IMR-90 (cell line): ENCODE measurements at regions not wholly inside any gene's neighbourhood (a gene's known extent, or its start where the extent isn't known, plus 50 kb on each side); places are given as distances from the start of the nearest gene placed in this dataset.
"Not testable (repeated sequence)": the region's sequence is repeated elsewhere in the genome, so short reads cannot be mapped to it uniquely, and the experiment has no call there.

Experiments
- ATAC-seq: fragments of 200-7000 bp; cut with Tn5 transposase; 2 replicates; pipeline ENCODE4 v1.9.1; 2020; ENCODE audit warnings: low read depth, mild to moderate bottlenecking, moderate library complexity
- BruUV-seq: library from RNA; stranded (reverse); fragments of 400-500 nt; replicated peaks from 2 replicates; lab custom pipeline; 2021; lab: Mats Ljungman, UMichigan
- CTCF ChIA-PET: fragments of 300-600 bp; formaldehyde crosslinking; extraction: SDS; loops from one replicate; lab custom pipeline; 2021; ENCODE audit warnings: antibody characterized with exemption; lab: Yijun Ruan, JAX
- POLR2A ChIA-PET: fragments of 300-600 bp; sonication (Branson Sonifier 250); formaldehyde crosslinking; loops from one replicate; lab custom pipeline; 2022; ENCODE audit warnings: antibody characterized with exemption; ENCODE audit not compliant: unreplicated experiment; lab: Charles Lee
- DNase-seq: peaks from one replicate; pipeline ENCODE4 v3.0.0; 2013
- H2AFZ ChIP-seq: replicated peaks from 2 replicates; pipeline ENCODE3; 2013; ENCODE audit warnings: low read length, mild to moderate bottlenecking; ENCODE audit not compliant: poor library complexity
- H2AK5ac ChIP-seq: 2 replicates; pipeline ENCODE4 v1.6.1; 2013; ENCODE audit warnings: low read depth, low read length, inconsistent platforms
- H2AK9ac ChIP-seq: replicated peaks from 2 replicates; pipeline ENCODE3; 2013; ENCODE audit warnings: mild to moderate bottlenecking, low read depth, low read length, moderate library complexity; ENCODE audit not compliant: poor library complexity
- H2BK120ac ChIP-seq: 2 replicates; pipeline ENCODE4 v1.6.1; 2013; ENCODE audit warnings: low read depth, low read length, inconsistent platforms
- H2BK15ac ChIP-seq: 3 replicates; pipeline ENCODE4 v1.6.1; 2013; ENCODE audit warnings: low read depth, low read length, inconsistent platforms
- H2BK20ac ChIP-seq: 2 replicates; pipeline ENCODE4 v1.6.1; 2013; ENCODE audit warnings: low read depth, mild to moderate bottlenecking, inconsistent platforms, low read length, moderate library complexity
- H2BK5ac ChIP-seq: 2 replicates; pipeline ENCODE4 v1.6.1; 2013; ENCODE audit warnings: mild to moderate bottlenecking, low read depth, low read length, inconsistent platforms; ENCODE audit not compliant: poor library complexity, severe bottlenecking
- H3K14ac ChIP-seq: replicated peaks from 2 replicates; pipeline ENCODE4 v1.6.1; 2013; ENCODE audit warnings: low read depth, low read length, inconsistent platforms
- H3K18ac ChIP-seq: 2 replicates; pipeline ENCODE4 v1.6.1; 2013; ENCODE audit warnings: low read depth, low read length, control low read depth
- H3K23ac ChIP-seq: 2 replicates; pipeline ENCODE4 v1.6.1; 2013; ENCODE audit warnings: low read depth, low read length, inconsistent platforms
- H3K27ac ChIP-seq: 2 replicates; pipeline ENCODE4 v1.5.1; 2013; ENCODE audit warnings: mild to moderate bottlenecking, control low read depth, low read length; ENCODE audit not compliant: insufficient read depth
- H3K27me3 ChIP-seq: 2 replicates; pipeline ENCODE4 v1.6.1; 2013; ENCODE audit warnings: low read length; ENCODE audit not compliant: control insufficient read depth, insufficient read depth
- H3K36me3 ChIP-seq: 2 replicates; pipeline ENCODE4 v1.6.1; 2013; ENCODE audit warnings: low read length, mixed read lengths; ENCODE audit not compliant: control insufficient read depth, insufficient read depth
- H3K4ac ChIP-seq: 2 replicates; pipeline ENCODE4 v1.6.1; 2013; ENCODE audit warnings: low read depth, low read length, inconsistent platforms
- H3K4me1 ChIP-seq: 2 replicates; pipeline ENCODE4 v1.6.1; 2013; ENCODE audit warnings: low read length, mixed read lengths; ENCODE audit not compliant: control insufficient read depth, insufficient read depth
- H3K4me2 ChIP-seq: 2 replicates; pipeline ENCODE4 v1.6.1; 2013; ENCODE audit warnings: low read depth, mild to moderate bottlenecking, control low read depth, low read length, moderate library complexity
- H3K4me3 ChIP-seq: 2 replicates; pipeline ENCODE4 v1.5.1; 2013; ENCODE audit warnings: low read depth, mild to moderate bottlenecking, control low read depth, low read length, moderate library complexity; ENCODE audit not compliant: insufficient read depth
- H3K56ac ChIP-seq: 2 replicates; pipeline ENCODE4 v1.6.1; 2013; ENCODE audit warnings: low read length, inconsistent platforms; ENCODE audit not compliant: insufficient read depth; ENCODE audit errors: extremely low read depth
- H3K79me1 ChIP-seq, 2 experiments: 2 replicates each; pipeline ENCODE4 v1.6.1; 2013; ENCODE audit warnings: low read length in 2 of 2, inconsistent platforms in 1 of 2, low read depth in 1 of 2
- H3K9ac ChIP-seq: 2 replicates; pipeline ENCODE4 v1.6.1; 2013; ENCODE audit warnings: low read depth, low read length, control low read depth
- H3K9me1 ChIP-seq: 2 replicates; pipeline ENCODE4 v1.6.1; 2013; ENCODE audit warnings: low read length, inconsistent platforms; ENCODE audit not compliant: insufficient read depth
- H3K9me3 ChIP-seq: 2 replicates; pipeline ENCODE4 v1.6.1; 2013; ENCODE audit warnings: low read length; ENCODE audit not compliant: control insufficient read depth, insufficient read depth
- H4K20me1 ChIP-seq: 2 replicates; pipeline ENCODE4 v1.6.1; 2013; ENCODE audit warnings: low read length, inconsistent platforms; ENCODE audit not compliant: insufficient read depth
- H4K5ac ChIP-seq: 2 replicates; pipeline ENCODE4 v1.6.1; 2013; ENCODE audit warnings: mild to moderate bottlenecking, low read depth, low read length, control low read depth
- H4K8ac ChIP-seq, 2 experiments: 2 replicates each; pipeline ENCODE4 v1.6.1; 2013; ENCODE audit warnings: low read depth in 2 of 2, low read length in 2 of 2, control low read depth in 1 of 2, inconsistent platforms in 1 of 2
- H4K91ac ChIP-seq: 2 replicates; pipeline ENCODE4 v1.6.1; 2013; ENCODE audit warnings: low read depth, low read length, inconsistent platforms; ENCODE audit not compliant: insufficient read depth
- MAFK ChIP-seq: IDR thresholded peaks from 2 replicates; pipeline ENCODE4 v1.6.1; 2012; ENCODE audit warnings: low read depth, low read length, improper control_type of control experiment
- WGBS, 2 experiments: methylation state at CpG; one replicate each; pipeline versions ENCODE4 v1.1.5 to v1.1.7; 2013; ENCODE audit warnings: missing lambda C conversion rate in 2 of 2; ENCODE audit not compliant: insufficient read length in 1 of 2; ENCODE audit errors: extremely low coverage in 2 of 2; 5-methylcytosine and 5-hydroxymethylcytosine counted together
- dilution Hi-C: fragments of 300-500 bp; cut with HindIII; formaldehyde crosslinking; loops from one replicate; pipeline ENCODE4 v1.14.3; 2018; ENCODE audit warnings: low sequenced_read_pairs; ENCODE audit not compliant: unreplicated experiment
- in situ Hi-C: fragments of 300-500 bp; cut with MboI; formaldehyde crosslinking; loops from 3 replicates; pipeline ENCODE4 v1.14.3; 2019; ENCODE audit warnings: low sequenced_read_pairs, inconsistent platforms, mixed read lengths
- intact Hi-C: fragments of 100-400 bp; cut with micrococcal nuclease; formaldehyde crosslinking; loops from 2 replicates; pipeline ENCODE4 v1.10.0; 2022

DNA sequence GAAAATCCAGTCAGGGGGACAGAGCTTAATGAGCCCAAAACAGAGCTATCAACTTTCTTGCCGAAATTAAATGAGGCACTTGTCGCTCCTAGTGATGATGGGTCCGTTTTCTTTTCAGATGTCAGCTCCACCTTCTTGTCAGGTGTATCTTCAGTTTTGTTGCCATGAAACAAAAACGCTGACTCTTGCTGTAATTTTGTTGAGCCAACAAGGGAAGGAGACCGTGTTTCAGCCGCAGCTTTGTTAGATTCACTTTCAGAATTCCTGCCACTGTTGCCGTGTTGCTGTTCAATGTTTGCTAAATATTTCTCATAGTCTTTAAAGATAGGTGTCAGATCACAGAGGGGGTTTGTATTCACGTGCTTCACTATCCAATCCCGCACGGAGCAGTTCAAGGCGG, 316.6 kb upstream of the CDH18 start:
- no CpG with 5 or more reads among the region's 11 CpGs for WGBS, 2 experiments
- in situ Hi-C loops, H3K36me3 ChIP-seq: not testable (repeated sequence)

More for the DNA sequence above, 316.6 kb upstream of the CDH18 start:
- ATAC-seq, H3K4me1 ChIP-seq, H3K56ac ChIP-seq, H3K9me1 ChIP-seq, H4K20me1 ChIP-seq, H2BK15ac ChIP-seq, H2AFZ ChIP-seq, DNase-seq, H3K14ac ChIP-seq, H3K23ac ChIP-seq, H3K4me2 ChIP-seq, H3K9me3 ChIP-seq, dilution Hi-C loops, POLR2A ChIA-PET, H3K4me3 ChIP-seq, H3K79me1 ChIP-seq, intact Hi-C loops, H3K4ac ChIP-seq, H3K27me3 ChIP-seq, H2BK120ac ChIP-seq, H3K9ac ChIP-seq, BruUV-seq, CTCF ChIA-PET, H3K18ac ChIP-seq, H3K27ac ChIP-seq, H2AK5ac ChIP-seq, H4K91ac ChIP-seq, H2AK9ac ChIP-seq, H2BK20ac ChIP-seq, H4K5ac ChIP-seq, H4K8ac ChIP-seq, H2BK5ac ChIP-seq: not testable (repeated sequence)
- TF ChIP-seq MAFK = peak; percentile 43; the same call in 1 of the 2 replicates
